Activated CD8-positive, alpha-beta T cell treated with anti-CD3 and anti-CD28 coated beads, Interleukin-2, amount 10 ng/mL, durations not matched to agents 7 days and 5 days (primary cell): ENCODE measurements at regions not wholly inside any gene's neighbourhood (a gene's known extent, or its start where the extent isn't known, plus 50 kb on each side); places are given as distances from the start of the nearest gene placed in this dataset.

Experiments used
- ATAC-seq: fragments of 150-1000 bp; cut with Tn5 transposase; one replicate; pipeline ENCODE4 v1.10.0; 2021; ENCODE audit warnings: moderate library complexity
- CTCF ChIA-PET: fragments of 350-600 bp; sonication (Branson Sonifier 250); formaldehyde crosslinking; loops from one replicate; lab custom pipeline; 2021; ENCODE audit warnings: antibody characterized with exemption; lab: Charles Lee
- POLR2A ChIA-PET: fragments of 350-600 bp; sonication (Branson Sonifier 250); formaldehyde crosslinking; loops from one replicate; lab custom pipeline; 2021; ENCODE audit warnings: antibody characterized with exemption; lab: Charles Lee
- DNase-seq: peaks from one replicate; pipeline ENCODE4 v3.0.0-alpha.2; 2020
- H3K27ac Mint-ChIP-seq: one replicate; pipeline ENCODE4 v1.8.0; 2021; ENCODE audit warnings: mild to moderate bottlenecking, mixed read lengths
- H3K27me3 Mint-ChIP-seq: one replicate; pipeline ENCODE4 v1.8.0; 2021; ENCODE audit warnings: low read depth, mixed read lengths
- H3K36me3 Mint-ChIP-seq: one replicate; pipeline ENCODE4 v1.8.0; 2021; ENCODE audit warnings: low read depth, mixed read lengths
- H3K4me1 Mint-ChIP-seq: one replicate; pipeline ENCODE4 v1.8.0; 2021; ENCODE audit warnings: low read depth, mixed read lengths
- H3K4me3 Mint-ChIP-seq: one replicate; pipeline ENCODE4 v1.8.0; 2021; ENCODE audit warnings: mild to moderate bottlenecking, mixed read lengths
- H3K9me3 Mint-ChIP-seq: one replicate; pipeline ENCODE4 v1.8.0; 2022; ENCODE audit warnings: mixed read lengths; ENCODE audit not compliant: insufficient read depth

DNA sequence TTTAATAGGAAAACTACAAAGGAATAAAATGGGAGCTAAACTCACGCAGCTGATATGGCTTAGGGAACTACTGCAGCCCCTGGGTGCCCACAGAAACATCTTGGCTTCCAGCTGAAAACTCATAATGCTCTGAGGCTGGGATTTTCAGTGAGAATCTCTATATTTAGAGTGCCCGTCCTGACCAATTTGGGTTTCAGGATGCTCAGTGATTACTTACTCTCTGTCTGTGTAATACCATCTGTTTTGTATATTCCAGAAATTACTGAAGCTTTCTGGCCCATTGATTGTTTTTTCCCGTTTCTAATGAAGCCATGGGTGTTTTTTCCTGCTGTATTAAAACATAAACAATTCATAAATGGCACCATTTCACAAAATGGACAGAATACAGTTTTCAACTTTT lies 50.6 kb upstream of the ZNF385D start:
- no peaks in the 10 kb centered on the region for H3K27me3 Mint-ChIP-seq
- peaks cover 5% of the 10 kb centered on the region for H3K9me3 Mint-ChIP-seq

DNA sequence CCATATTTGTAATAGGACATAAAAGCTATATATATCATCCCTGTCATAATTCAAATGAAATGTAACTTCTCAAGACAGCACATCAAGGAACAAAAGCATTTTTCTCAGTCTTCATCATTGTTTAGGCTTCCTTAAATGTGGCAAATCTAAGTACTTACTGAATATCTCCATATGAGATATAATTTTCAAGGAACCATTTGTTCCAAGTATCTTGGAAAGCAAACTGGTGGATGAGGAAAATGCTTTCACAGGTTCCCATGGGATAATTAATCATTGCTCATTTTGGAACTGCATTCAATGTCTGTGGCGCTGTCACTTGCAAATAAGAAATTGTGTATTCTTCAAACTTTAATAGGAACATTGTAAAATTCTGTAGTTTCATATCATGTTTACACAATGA lies 52.6 kb upstream of the ZNF385D start:
- Mint-ChIP-seq H3K4me3 (no peak overlapping the region), H3K27ac (no peak overlapping the region), H3K27me3 (no peaks in the 10 kb centered on the region), H3K36me3 (no peaks in the 10 kb centered on the region), H3K4me1 (no peaks in the 10 kb centered on the region), H3K9me3 (peaks cover 5% of the 10 kb centered on the region)
- no peak for DNase-seq
- ATAC-seq = no peak
- CTCF ChIA-PET = no interaction called here
- POLR2A ChIA-PET = no interaction called here

More for the DNA sequence above, 50.6 kb upstream of the ZNF385D start:
- ChIA-PET POLR2A (no interaction called here), CTCF (no interaction called here)
- Mint-ChIP-seq H3K36me3 (no peaks in the 10 kb centered on the region), H3K4me1 (no peaks in the 10 kb centered on the region), H3K27ac (no peak overlapping the region), H3K4me3 (no peak overlapping the region)
- no peak for DNase-seq
- no peak for ATAC-seq

DNA sequence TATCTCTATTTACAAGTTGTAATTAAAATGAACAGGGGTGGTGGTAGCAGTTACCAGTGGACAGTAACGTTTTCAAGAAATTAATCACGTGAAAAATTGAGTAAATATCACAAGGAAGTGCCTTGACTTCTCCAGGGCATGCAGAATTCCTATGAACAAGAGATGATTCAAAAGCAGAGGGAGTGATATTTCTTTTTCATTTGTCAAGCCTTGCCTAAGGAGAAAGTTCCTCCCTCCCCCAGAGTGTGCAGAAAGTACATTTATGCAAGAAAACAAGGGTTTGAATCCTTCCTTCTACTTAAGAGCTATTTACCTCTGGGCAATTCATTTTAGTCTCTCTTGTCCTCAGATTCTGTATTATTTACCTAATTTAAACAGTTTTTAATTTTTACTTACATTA lies 53.3 kb upstream of the ZNF385D start:
- H3K27me3 Mint-ChIP-seq = no peaks in the 10 kb centered on the region
- no peaks in the 10 kb centered on the region for H3K36me3 Mint-ChIP-seq
- ChIA-PET POLR2A (no interaction called here), CTCF (no interaction called here)
- H3K4me3 Mint-ChIP-seq = no peak overlapping the region
- H3K27ac Mint-ChIP-seq = no peak overlapping the region
- H3K9me3 Mint-ChIP-seq = peaks cover 5% of the 10 kb centered on the region
- ATAC-seq = no peak
- no peaks in the 10 kb centered on the region for H3K4me1 Mint-ChIP-seq
- no peak for DNase-seq

DNA sequence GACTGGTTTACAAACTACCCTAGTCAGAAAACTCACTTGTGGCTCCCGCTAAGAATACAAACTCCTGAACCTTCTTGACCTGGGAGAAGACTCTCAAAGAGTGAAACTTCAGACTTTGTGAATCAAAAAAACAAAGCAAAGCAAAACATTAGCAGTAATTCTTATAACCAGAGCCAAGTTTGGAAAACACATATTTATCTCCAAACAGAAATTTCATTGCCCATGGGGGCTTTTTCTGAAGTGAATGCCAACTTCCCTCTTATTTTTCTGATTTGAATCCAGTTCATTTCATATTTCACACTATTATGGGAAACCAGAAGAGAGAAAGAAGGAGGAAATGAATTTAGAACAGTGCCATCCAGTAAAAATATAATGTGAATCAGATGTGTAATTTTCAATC lies 55.7 kb upstream of the ZNF385D start:
- no peak for DNase-seq
- no peak overlapping the region for H3K27ac Mint-ChIP-seq
- H3K4me1 Mint-ChIP-seq = no peaks in the 10 kb centered on the region
- peaks cover 1% of the 10 kb centered on the region for H3K9me3 Mint-ChIP-seq
- POLR2A ChIA-PET = no interaction called here
- H3K27me3 Mint-ChIP-seq = no peaks in the 10 kb centered on the region
- H3K36me3 Mint-ChIP-seq = no peaks in the 10 kb centered on the region
- H3K4me3 Mint-ChIP-seq = no peak overlapping the region
- CTCF ChIA-PET = no interaction called here
- ATAC-seq = no peak

DNA sequence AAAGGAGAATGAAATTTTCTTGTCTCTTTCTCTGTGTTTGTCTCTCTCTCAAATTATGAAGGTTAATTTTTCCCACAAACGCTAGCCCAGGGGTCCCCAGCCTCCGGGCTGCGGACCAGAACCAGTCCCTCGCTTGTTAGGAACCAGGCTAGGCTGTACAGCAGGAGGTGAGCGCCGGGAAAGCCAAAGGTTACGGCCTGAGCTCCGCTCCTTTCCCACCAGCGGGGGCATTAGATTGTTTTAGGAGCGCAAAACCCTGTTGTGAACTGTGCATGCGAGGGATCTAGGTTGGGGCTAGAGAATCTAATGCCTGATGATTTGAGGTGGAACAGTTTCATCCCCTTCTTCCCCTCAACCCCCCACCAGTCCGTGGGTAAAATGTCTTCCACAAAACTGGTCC lies 74.7 kb upstream of the ZNF385D start:
- no peaks in the 10 kb centered on the region for H3K27me3 Mint-ChIP-seq
- H3K27ac Mint-ChIP-seq = no peak overlapping the region
- H3K9me3 Mint-ChIP-seq = peaks cover 14% of the 10 kb centered on the region
- DNase-seq (no peak), ATAC-seq (no peak)
- ChIA-PET CTCF (no interaction called here), POLR2A (no interaction called here)
- H3K4me1 Mint-ChIP-seq = no peaks in the 10 kb centered on the region
- no peak overlapping the region for H3K4me3 Mint-ChIP-seq
- no peaks in the 10 kb centered on the region for H3K36me3 Mint-ChIP-seq

DNA sequence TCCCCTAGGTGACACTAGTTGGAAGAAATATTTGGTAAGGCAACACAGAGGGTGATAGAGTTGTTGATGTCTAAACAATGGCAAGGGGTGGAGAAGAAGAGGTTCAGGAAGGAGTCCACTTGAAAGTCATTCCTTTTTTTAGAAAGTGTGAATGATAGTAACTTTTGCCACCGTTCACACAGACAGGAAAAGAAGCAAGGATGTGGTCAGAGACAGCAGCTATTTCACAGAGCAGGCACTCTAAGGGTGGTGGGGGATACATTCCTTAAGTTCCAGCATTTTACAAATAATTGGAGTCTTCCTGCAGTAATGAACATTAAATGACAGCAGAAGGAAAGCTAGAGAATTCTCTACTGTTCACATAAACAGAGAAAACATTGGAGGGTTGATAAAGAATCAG lies 75.4 kb upstream of the ZNF385D start:
- no peaks in the 10 kb centered on the region for H3K27me3 Mint-ChIP-seq
- ATAC-seq (no peak), DNase-seq (no peak)
- peaks cover 15% of the 10 kb centered on the region for H3K9me3 Mint-ChIP-seq
- CTCF ChIA-PET = no interaction called here
- POLR2A ChIA-PET = no interaction called here
- H3K4me1 Mint-ChIP-seq = no peaks in the 10 kb centered on the region
- H3K4me3 Mint-ChIP-seq = no peak overlapping the region
- H3K27ac Mint-ChIP-seq = no peak overlapping the region
- no peaks in the 10 kb centered on the region for H3K36me3 Mint-ChIP-seq

DNA sequence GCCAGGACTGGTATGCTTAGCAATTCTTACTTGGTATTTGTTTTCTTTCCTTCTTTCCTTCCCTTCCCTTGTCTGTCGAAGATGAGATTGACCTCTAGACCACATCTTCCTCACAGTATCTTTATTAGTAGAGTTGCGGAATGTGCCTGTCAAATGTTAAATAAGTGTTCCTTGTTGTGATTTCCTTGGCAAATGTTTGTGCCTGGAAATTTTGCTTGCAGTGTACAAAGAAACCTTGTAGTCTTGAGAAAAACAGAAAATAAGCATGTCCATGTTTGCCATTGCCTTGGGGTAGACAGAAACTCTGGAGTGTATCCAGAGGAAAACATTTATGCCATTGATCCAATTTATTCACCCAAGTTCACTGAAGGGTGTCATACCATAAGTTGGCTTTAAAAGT lies 79.5 kb upstream of the ZNF385D start:
- Mint-ChIP-seq H3K9me3 (peaks cover 15% of the 10 kb centered on the region), H3K4me3 (no peak overlapping the region), H3K27ac (no peak overlapping the region), H3K4me1 (no peaks in the 10 kb centered on the region), H3K36me3 (no peaks in the 10 kb centered on the region), H3K27me3 (no peaks in the 10 kb centered on the region)
- ATAC-seq (no peak), DNase-seq (no peak)
- ChIA-PET POLR2A (no interaction called here), CTCF (no interaction called here)

DNA sequence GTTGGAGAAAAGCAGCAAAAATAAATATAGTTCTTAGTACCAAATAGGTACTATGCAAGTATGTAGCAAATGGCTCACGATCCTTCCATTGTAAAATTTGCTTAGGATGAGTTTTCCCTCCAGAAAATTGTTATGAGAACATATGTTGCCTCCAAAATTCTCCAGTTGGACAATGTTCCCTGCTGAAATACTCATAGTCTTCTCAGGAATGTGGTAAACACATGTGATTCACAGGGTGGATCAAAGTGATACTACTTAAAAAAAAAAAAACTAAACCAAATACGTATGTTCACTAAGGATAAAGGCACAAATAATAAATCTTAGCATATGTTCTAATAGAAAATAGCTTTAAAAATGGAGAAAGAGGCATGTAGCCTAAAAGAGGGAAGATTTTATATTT lies 84.3 kb upstream of the ZNF385D start:
- ChIA-PET POLR2A (no interaction called here), CTCF (no interaction called here)
- Mint-ChIP-seq H3K9me3 (peaks cover 6% of the 10 kb centered on the region), H3K27ac (no peak overlapping the region), H3K4me3 (no peak overlapping the region), H3K27me3 (no peaks in the 10 kb centered on the region), H3K4me1 (no peaks in the 10 kb centered on the region), H3K36me3 (no peaks in the 10 kb centered on the region)
- DNase-seq (no peak), ATAC-seq (no peak)

DNA sequence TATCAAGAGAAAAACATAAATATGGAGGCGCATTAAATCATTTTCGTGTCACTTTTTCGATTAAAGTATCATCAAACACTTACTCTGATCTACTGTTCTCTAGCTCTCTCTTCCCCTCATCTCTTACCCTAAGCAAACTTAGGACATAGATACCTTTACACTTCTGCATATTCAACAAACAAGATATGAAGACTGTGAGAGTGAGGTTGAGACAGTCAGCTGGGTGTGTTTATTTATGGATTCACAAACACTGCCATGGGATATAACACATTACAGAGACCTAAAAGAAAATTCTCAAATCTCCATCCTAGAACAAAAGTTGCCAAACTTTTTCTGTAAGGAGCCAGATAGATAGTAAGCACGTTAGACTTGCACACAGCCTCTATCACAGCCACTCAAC lies 85.2 kb upstream of the ZNF385D start:
- POLR2A ChIA-PET = no interaction called here
- no peaks in the 10 kb centered on the region for H3K4me1 Mint-ChIP-seq
- ATAC-seq (no peak), DNase-seq (no peak)
- CTCF ChIA-PET = no interaction called here
- H3K36me3 Mint-ChIP-seq = no peaks in the 10 kb centered on the region
- H3K27me3 Mint-ChIP-seq = no peaks in the 10 kb centered on the region
- no peak overlapping the region for H3K27ac Mint-ChIP-seq
- H3K9me3 Mint-ChIP-seq = peaks cover 6% of the 10 kb centered on the region
- no peak overlapping the region for H3K4me3 Mint-ChIP-seq

DNA sequence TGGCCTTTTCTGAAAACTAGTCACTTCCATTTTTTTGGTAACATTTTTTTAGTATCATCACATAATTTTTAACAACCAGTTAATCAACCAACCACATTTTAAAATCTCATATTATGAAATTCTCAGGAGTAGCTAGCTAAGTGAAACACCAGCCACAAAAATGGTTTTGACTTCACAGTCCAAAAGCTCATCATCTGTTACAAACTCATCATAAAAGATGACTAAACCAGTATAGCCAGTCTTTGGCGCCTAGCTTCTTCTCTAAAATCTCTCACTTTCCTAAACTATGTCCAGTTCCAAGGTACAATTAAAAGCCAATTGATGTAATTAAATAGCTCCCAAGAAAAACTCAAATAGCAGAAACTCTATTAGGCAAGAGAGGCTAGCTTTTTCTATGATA lies 88.2 kb upstream of the ZNF385D start:
- Mint-ChIP-seq H3K4me1 (no peaks in the 10 kb centered on the region), H3K4me3 (no peak overlapping the region), H3K36me3 (no peaks in the 10 kb centered on the region), H3K9me3 (peaks cover 9% of the 10 kb centered on the region), H3K27ac (no peak overlapping the region), H3K27me3 (no peaks in the 10 kb centered on the region)
- ChIA-PET POLR2A (no interaction called here), CTCF (no interaction called here)
- DNase-seq (no peak), ATAC-seq (no peak)

DNA sequence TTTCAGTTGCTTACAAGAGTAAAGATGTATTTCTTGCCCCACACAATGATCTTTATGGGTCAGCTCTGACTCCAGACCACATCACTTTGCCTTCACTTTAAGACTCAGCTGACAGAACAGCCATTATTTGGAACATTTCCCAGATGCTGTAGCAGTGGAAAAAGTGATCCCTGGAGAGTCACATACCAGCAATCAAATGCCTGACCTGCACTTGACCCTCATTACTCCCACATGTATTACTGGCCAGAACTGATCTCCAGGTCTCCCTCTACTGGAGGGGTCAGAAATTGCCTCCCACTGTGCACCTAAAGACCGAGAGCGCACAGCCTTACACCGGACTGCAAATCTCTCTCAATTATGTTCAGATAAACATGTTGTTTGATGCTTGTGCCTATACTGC lies 88.6 kb upstream of the ZNF385D start:
- H3K27ac Mint-ChIP-seq = no peak overlapping the region
- ChIA-PET POLR2A (no interaction called here), CTCF (no interaction called here)
- no peak for ATAC-seq
- no peaks in the 10 kb centered on the region for H3K4me1 Mint-ChIP-seq
- H3K36me3 Mint-ChIP-seq = no peaks in the 10 kb centered on the region
- DNase-seq = no peak
- no peak overlapping the region for H3K4me3 Mint-ChIP-seq
- peaks cover 9% of the 10 kb centered on the region for H3K9me3 Mint-ChIP-seq
- no peaks in the 10 kb centered on the region for H3K27me3 Mint-ChIP-seq

DNA sequence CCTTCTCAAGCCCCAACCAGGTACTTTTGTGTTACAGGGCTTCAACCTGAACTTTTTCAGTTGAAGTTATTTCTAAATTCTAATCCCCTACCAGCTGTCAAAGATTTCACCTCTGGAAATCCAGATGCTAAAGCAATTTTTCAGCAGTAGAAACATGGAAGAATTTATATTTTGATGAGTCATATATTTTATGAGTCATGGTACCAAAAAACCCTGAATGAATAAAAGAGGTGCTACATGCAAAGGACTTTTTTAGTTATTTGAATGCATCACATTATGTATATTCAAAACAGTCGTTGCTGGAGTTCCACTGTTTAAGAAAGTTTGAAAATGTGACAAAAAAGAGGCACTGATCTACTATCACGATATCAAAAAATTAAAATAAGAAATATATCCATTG lies 96.0 kb upstream of the ZNF385D start:
- CTCF ChIA-PET = no interaction called here
- no peaks in the 10 kb centered on the region for H3K4me1 Mint-ChIP-seq
- no peaks in the 10 kb centered on the region for H3K9me3 Mint-ChIP-seq
- no peaks in the 10 kb centered on the region for H3K36me3 Mint-ChIP-seq
- ATAC-seq (no peak), DNase-seq (no peak)
- POLR2A ChIA-PET = no interaction called here
- no peaks in the 10 kb centered on the region for H3K27me3 Mint-ChIP-seq
- H3K4me3 Mint-ChIP-seq = no peak overlapping the region
- H3K27ac Mint-ChIP-seq = no peak overlapping the region
